Globus pallidus (tissue), 1 donor: ENCODE measurements at regions not wholly inside any gene's neighbourhood (a gene's known extent, or its start where the extent isn't known, plus 50 kb on each side); places are given as distances from the start of the nearest gene placed in this dataset.

Source experiments
- DNase-seq: peaks from one replicate; pipeline ENCODE4 v3.0.0-alpha.2; 2015; ENCODE audit warnings: low spot score

- no peak for DNase-seq
Measured at GRCh38 chr6:150651808-150652470, 52.3 kb downstream of the PLEKHG1 start.

DNA sequence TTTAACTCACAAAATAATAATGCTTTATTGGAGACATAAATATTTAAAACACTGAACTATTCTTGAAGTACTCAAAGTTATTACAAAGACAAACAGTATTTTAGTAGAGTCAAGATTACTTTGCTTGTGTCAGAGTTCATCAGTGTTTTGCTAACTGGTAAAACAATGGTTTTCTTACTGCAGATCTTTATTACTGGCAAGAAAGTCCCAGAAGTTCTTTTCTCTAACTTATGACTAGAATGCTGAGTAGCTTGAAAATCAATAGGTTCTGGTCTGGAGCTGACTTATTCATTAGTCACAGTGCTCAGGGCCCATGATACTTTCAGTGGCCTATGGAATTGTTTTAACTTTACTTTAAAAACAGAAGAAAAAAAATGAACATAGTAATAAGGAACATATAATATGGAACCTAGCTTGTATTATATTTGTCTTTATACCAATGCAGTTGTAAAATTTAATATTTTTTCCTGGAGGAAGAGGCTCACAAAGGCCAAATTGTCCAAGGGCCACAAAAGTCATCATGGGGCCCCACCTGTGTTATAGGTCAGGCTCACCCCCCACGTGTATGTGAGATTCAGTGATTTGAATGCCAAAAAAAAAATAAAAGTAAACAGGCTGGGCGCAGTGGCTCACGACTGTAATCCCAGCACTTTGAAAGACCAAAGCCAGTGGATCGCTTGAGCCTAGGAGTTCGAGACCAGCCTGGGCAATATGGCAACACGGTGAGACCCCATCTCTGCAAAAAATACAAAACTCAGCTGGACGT lies 53.3 kb downstream of the PLEKHG1 start:
- DNase-seq, result no peak

- DNase-seq, result no peak
Measured at GRCh38 chr6:150654608-150655007, 54.9 kb downstream of the PLEKHG1 start.

- no peak for DNase-seq
Measured at GRCh38 chr6:150656156-150656555, 56.5 kb downstream of the PLEKHG1 start.

DNA sequence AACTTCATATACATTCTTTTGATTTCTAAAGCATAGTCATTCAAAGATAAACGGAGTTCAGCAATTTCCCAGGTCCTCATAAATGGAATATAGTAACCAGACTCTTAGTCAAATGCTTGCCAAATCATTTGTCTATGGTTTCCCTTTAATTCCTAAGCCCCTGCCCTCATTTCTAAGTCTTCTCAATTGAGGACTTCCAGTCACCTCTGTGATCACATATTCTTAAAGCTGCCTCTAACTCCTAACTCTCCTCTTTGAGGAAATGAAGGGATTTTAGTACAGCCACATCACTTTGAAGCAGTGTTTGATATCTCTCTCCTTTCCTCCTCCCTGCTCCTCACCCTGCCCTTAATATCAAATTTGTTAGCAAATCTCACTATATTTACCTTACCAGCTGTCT lies 58.7 kb downstream of the PLEKHG1 start:
- no peak for DNase-seq

- no peak for DNase-seq
Measured at GRCh38 chr6:150659046-150659763, 59.5 kb downstream of the PLEKHG1 start.

DNA sequence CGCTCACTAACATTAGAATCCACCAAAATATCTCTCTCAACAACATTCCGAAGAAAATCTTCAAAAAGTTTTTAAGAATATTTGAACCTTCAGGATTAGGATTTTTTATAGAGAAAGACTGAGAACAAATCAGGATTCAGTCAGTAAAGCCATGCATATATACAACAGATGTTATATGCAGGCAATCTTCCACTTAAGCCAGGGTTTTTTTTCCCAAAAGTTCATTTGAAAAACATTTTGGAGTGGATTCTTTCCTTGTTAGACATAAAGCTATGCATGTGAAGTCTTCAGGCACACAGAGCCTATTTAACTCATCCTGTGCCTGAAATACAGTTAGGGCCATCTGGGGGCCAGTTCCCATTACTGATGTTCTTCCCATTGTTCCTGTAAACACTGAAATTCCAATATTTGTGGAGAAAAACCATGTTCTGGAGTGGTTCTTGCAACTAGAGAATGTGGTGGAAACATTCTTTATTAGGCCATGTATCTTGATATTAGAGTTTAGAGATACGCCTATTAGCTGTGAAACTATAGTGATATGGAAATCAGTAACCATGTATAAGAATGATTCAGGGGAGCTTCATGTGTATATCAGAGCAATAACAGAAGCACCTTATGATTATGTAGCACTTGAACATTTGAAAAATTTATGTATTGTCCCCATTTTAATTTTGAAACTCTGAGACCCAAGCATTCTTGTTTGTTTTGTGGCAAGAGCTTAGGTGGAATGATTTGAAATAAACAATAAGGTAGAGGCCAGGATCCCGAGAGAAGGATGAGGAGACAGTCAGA lies 61.7 kb downstream of the PLEKHG1 start:
- no peak for DNase-seq

- no peak for DNase-seq
Measured at GRCh38 chr6:150662814-150663213, 63.1 kb downstream of the PLEKHG1 start.

GRCh38 chr6:150664091-150664490 lies 64.4 kb downstream of the PLEKHG1 start:
- no peak for DNase-seq

DNA sequence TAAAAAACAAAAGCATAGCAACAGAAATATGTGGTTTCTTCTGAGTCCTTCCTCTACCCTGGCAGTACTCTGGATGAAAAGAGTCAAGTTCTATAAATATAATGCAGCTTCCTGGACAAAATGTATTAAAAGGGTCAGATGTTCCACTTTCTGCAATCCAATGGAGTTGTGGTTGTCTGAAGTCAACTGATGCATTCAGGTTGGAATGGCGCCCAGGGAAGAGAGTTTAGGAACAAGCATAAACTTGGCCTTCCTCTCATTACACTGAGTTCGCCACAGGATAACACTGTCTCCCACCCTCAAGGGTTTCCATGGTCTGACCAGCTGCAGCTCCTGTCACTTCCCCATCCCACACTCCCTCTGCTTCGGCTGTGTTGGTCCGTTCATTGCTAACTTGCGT lies 66.4 kb downstream of the PLEKHG1 start:
- no peak for DNase-seq

- no peak for DNase-seq
Measured at GRCh38 chr6:150667359-150667758, 67.7 kb downstream of the PLEKHG1 start.

GRCh38 chr6:150667977-150668716 lies 68.5 kb downstream of the PLEKHG1 start:
- peak; percentile 41 for DNase-seq

DNA sequence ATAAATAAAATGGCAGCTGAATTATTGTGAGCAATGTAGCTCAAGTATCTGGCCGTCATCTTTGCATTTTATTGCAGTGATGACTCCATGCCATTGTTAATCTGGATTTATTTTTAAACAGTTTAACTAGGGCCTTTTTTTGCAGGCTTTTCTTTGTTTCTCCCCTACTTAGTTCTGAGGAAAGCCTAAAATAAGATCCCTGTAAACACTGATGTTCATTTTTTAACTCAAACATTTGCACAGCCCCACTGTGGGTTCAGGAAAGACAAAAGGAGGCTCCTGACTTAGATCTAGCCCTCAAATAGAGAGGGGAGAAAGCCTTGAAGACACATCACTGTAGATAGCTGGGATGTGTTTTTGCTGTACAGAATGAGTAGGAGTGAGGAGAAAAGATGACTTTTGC lies 69.2 kb downstream of the PLEKHG1 start:
- DNase-seq, result no peak

DNA sequence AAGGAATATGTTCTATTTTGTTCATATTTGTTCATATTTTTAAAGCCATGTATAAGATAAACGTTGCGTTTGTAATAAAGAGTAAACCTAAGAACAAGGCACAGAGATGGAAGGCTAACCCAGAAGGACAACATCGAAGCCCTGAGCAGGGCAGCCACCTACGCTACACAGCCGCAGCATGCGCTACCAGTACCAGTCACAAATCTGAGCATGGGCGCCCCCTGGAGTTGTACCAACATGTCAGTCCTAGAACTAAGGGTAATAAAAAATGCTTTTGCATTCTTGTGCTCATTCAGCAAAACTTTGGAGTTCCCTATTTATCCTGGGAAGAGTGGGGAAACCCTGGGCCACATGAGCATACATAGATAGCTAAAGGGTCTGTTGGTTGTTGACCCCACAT lies 70.6 kb downstream of the PLEKHG1 start:
- DNase-seq, result no peak

GRCh38 chr6:150672800-150673199 lies 73.1 kb downstream of the PLEKHG1 start:
- DNase-seq, result no peak

- DNase-seq, result no peak
Measured at GRCh38 chr6:150673720-150674346, 74.1 kb downstream of the PLEKHG1 start.

DNA sequence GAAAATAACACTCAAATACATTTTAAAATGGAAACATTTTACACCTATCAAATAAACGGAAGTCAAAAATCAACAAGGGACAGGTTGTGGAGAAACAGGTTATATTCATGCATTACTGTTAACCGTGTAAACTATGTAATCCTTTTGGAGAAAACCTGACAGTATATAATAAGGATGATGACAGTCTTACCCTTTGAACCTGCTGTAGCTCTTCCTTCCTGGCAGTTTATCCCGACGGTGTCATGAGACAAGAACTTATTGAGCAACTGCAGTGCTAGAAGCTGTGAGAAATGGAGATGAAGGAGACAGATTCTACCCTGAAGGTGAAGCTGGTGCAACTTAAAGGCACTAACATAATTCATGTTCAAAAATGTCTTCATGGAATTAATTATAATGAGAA lies 76.7 kb downstream of the PLEKHG1 start:
- no peak for DNase-seq

- DNase-seq, result no peak
Measured at GRCh38 chr6:150676772-150677171, 77.1 kb downstream of the PLEKHG1 start.

DNA sequence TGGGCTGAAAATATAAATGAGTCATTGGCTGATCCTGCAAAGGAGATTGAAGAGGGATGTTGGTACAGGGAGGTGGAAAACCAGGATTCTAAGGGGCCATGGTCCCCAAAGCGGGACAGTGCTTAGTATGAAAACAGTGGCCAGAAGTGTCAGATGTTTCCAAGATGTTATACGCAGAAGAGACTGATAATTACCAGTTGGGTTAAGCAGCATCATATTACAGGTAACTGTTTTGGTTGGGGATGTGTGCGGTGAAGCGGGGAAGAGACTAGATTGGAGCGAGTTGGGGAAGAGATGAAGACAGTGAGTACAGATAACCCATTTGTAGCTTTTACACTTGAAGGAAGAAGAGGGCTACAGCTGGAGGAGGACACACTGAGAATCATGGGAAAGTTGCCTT lies 80.8 kb downstream of the PLEKHG1 start:
- DNase-seq, result no peak

DNA sequence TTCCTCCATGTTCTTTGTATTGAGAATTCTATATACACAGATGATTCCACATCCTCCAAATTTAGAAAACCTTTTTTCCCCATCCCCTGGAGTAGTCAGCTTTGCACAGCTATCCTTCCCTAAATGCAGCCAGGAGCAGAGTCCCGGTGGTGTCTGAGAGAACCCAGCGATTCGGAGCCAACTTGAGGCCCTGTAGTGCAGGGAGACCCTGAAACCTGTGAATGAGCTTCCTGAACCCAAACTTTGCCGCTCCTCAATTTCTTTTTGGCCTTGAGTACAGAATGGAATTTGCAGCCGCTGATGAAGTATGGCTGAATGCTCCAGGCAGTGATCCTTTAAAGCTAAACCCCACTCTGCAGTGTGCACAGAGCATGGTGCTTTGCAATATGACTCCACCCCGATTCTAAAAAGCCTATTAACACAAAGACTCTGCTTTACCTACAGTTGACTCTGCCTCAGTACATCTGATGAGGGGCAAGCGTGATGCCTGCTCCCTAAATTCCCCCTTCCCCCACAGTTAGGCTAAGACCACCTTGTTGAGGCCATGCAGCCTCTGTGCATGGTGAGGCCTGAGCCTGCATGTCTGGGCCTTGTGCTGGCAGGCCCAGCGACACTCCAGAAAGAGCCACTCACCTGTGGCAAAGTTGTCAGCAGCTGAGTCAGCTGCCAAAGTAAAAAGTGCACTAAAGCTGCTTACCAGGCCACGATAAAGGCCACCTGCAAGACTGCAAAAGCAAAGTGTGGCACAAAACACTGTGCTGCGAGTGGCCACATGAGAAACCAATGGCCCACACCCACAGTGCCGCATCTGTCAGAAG lies 82.1 kb downstream of the PLEKHG1 start:
- no peak for DNase-seq
